ENCODE measurements at regions not wholly inside any gene's neighbourhood (a gene's known extent, or its start where the extent isn't known, plus 50 kb on each side); places are given as distances from the start of the nearest gene placed in this dataset.

DNA sequence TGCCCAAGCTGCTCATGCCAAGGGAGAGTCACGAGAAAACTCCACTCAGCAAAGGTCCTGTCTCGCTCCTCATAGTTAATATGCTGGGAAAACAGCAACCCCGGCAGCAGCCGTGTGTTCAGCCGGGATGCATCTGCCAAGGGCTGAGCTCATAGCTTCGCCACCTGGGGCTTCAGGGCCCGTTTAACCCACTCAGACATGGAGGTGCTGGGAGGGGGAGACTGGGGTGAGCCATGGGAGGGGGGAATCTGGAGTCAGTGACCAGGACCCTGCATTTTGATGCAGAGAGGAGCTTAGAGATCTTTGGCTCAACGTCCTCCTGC lies 283.4 kb downstream of the PTPRU start:
- intact Hi-C loops (cut with DNase I), result no loop called here
- ATAC-seq, result peak; percentile 13
- DNase-seq (ENCODE audit: low spot score), result peak; percentile 27

GRCh38 chr1:29519108-29519787 lies 282.9 kb downstream of the PTPRU start:
- intact Hi-C loops (cut with DNase I), result no loop called here
- peak; percentile 27 for DNase-seq (ENCODE audit: low spot score)
- ATAC-seq, result peak; percentile 24

DNA sequence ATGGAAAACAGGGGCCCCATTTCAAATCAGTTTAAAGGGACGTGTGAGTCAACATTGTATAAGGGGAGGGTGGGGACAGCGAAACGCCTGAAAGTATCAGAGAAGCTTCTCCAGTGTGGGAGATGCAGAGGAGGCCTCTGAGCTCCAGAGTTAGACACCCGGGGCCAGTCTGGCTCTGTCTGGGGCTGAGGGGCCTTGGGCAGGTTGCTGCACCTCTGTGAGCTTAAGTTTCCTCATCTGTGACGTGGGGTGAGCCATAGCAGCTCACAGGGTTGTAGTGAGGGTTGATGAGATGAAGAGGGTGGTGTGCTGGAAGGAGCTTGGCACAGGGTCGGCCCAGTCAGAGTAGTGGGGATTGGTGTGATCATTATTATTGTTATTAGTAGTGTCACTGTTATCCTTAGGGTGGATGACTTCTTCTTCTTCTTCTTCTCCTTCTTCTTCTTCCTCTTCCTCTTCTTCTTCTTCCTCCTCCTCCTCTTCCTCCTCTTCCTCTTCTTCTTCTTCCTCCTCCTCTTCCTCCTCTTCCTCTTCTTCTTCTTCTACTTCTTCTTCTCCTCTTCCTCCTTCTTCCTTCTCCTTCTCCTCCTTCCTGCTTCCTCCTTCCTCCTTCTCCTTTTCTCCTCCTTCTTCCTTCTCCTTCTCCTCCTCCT lies 282.0 kb downstream of the PTPRU start:
- DNase-seq (ENCODE audit: low spot score), result peak; percentile 13
- intact Hi-C loops (cut with DNase I), result no loop called here
- ATAC-seq, result no peak

- ATAC-seq (no peak), DNase-seq (ENCODE audit: low spot score) (peak; percentile 22)
- intact Hi-C loops (cut with DNase I), result no loop called here
Measured at GRCh38 chr1:29517251-29518086, 281.1 kb downstream of the PTPRU start.

- DNase-seq (ENCODE audit: low spot score), result peak; percentile 17
- no peak for ATAC-seq
- intact Hi-C loops (cut with DNase I), result no loop called here
Measured at GRCh38 chr1:29516063-29516820, 279.9 kb downstream of the PTPRU start.

DNA sequence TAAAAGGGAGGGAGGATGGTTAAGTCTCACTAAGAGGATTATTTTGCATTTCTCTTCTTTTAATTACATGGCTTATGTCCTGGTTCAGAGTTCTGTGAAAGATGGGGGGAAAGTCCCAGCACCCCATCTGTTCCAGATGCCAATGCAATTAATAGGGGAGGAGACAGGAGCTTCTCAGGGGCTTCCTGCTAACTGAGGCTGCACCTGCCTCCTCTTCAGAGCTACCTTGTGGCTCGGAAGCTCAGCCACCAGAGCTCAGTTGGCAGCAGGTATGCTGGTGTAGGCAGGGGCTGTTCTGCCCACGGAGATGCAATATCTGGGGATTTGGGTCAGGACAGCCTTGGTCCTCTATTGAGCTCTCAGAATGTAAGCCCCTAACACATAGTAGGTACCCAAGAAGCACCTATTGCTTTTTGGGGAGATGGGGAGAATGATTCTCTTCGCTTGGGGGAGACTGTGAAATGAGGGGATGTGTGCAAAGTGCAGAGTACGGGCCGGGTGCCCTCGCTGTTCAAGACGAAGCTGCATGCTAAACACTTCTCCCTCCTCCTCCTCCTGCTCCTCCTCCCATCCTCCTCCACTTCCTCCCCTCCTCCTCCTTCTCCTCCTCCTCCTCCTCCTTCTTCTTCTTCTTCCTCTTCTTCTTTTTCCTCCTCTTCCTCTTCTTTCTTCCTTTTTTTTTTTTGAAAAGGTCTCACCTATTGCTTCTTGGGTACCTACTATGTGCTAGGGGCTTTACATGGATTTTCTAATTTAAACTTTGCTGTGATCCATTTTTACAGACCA lies 279.0 kb downstream of the PTPRU start:
- DNase-seq (ENCODE audit: low spot score) (peak; percentile 13), ATAC-seq (no peak)
- intact Hi-C loops (cut with DNase I), result no loop called here

- intact Hi-C loops (cut with DNase I), result no loop called here
- ATAC-seq (no peak), DNase-seq (ENCODE audit: low spot score) (no peak)
Measured at GRCh38 chr1:29514361-29515169, 278.2 kb downstream of the PTPRU start.

- DNase-seq (ENCODE audit: low spot score), result peak; percentile 40
- peak; percentile 41 for ATAC-seq
- intact Hi-C loops (cut with DNase I), result no loop called here
Measured at GRCh38 chr1:29513357-29513756, 277.0 kb downstream of the PTPRU start.

DNA sequence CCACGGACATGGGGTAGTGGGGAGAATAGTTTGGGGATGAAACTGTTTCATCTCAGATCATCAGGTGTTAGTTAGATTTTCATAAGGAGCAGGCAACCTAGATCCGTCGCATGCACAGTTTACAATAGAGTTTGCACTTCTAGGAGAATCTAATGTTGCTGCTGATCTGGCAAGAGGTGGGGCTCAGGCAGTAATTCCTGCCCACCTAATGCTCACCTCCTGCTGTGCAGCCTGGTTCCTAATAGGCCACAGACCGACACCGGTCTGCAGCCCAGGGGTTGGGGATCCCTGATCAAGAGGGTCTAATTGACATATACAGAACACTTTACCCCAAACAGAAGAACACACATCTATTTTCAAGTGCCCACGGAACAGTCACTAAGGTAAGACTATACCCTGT lies 275.1 kb downstream of the PTPRU start:
- DNase-seq (ENCODE audit: low spot score), result no peak

DNA sequence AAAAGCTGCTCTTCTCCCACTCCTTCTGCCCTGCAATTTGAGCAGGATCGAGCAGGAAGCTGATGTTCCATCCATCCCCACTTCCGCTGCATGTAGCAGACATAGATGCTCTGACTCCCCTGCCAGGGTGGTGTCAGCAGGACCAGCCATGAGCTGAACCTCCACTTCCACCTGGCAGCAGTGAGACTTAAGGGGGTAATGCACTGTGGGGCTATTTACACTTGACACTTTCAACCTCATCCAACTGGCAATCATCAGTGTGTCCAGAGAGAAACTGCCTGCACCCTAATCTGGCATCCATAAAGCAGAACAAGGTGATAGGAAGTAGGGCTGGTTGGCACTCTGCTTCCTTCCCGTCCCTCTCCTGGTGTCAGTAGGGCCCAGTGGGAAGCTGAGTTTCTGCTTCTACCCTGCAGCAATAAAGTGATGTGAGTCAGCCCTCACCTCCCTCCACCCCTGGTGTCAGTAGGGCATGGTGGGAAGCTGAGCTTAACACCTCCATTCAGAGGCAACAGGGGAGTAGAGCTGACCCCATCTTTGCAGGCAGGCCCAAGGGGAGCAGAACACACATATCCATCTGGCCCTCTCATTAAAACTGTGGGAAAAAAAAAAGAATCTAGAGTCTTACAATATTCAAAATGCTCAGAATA lies 272.3 kb downstream of the PTPRU start:
- ATAC-seq (no peak), DNase-seq (ENCODE audit: low spot score) (peak; percentile 13)
- intact Hi-C loops (cut with DNase I), result no loop called here

More for the DNA sequence above, 275.1 kb downstream of the PTPRU start:
- ATAC-seq, result no peak
- intact Hi-C loops (cut with DNase I), result no loop called here

DNA sequence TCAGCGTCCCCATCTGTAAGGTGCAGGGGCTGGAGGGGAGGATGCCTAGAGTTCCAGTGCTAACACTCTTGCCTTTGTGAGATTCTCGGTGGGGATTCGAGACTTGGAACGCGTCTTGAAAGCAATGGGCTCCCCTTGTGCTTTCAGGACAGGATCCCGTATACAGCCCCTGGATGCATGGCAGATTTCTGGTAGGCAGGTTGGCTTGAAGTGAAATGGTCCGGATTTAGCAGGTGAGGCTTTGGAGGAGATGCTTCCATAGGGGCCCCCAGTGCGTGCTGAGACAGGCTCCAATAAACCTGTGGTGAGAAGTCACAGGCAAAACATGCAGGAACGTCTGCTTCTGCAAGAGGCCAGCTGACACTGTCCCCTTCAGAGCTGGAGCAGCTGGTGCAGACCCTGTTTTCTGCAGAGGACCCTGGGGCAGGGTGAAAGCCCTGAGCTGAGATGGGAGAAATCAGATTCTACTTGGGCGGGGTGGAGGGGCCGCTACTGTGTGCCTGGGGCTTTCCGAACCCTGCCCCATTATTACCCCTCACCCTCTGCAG lies 270.4 kb downstream of the PTPRU start:
- intact Hi-C loops (cut with DNase I), result no loop called here

GRCh38 chr1:29505532-29506220 lies 269.4 kb downstream of the PTPRU start:
- intact Hi-C loops (cut with DNase I), result no loop called here
- ATAC-seq (no peak), DNase-seq (ENCODE audit: low spot score) (peak; percentile 32)

More for the DNA sequence above, 270.4 kb downstream of the PTPRU start:
- peak; percentile 47 for DNase-seq (ENCODE audit: low spot score)
- ATAC-seq, result no peak

DNA sequence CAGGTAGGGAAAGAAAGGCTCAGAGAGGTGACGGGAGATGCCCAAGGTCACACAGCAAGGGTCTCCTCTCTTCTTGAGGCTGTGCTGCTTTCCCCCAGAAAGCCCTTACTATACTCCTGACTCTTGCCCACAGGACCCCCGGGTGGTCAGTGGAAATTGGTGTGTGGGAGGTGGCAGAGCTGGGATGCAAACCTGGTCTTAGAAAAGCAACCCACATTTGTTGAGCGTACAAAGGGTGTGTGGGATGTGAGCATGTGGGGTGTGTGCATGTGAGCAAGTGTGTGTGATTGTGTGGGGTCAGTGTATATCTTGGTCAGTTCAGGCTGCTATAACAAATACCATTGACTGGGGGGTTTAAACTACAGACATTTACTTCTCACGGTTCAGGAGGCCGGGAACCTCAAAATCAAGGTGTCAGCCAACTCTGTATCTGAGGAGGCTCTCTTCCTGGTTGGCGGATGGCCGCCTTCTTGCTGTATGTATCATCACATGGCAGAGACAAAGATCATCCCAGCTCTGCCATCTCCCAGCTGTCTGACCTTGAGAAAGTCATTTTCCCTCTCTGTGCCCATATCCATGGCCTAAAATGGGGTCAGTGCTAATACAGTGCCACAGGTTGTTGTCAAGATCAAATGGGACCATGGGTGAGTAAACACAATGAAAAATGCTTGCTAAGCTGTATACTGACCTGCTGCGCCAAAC lies 268.5 kb downstream of the PTPRU start:
- intact Hi-C loops (cut with DNase I), result no loop called here
- DNase-seq (ENCODE audit: low spot score), result peak; percentile 23
- ATAC-seq, result no peak

DNA sequence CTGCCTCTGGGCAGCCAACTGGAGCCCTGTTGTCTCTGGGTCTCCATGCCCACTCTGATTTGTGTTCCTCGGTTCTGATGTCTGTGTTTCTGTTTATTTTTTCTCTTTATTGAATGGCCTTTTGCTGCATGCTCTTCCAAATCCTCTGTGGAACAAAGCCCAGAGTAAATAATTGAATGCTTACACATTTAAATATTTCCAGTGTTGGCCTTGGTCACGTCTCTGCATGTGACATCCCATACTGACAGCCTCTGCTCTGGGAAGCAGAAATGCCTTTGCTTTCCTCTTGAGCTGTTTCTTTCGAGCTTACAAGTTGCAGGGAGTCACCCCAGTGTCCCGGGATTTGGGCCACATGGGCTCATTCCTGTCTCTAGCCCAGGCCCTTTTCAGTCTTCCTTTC lies 267.9 kb downstream of the PTPRU start:
- intact Hi-C loops (cut with DNase I), result no loop called here
- ATAC-seq, result no peak
- peak; percentile 10 for DNase-seq (ENCODE audit: low spot score)

GRCh38 chr1:29502911-29503840 lies 266.9 kb downstream of the PTPRU start:
- ATAC-seq (no peak), DNase-seq (ENCODE audit: low spot score) (peak; percentile 22)
- intact Hi-C loops (cut with DNase I), result no loop called here

Data from sciatic nerve (tissue), 2 donors.